ENCODE measurements at regions not wholly inside any gene's neighbourhood (a gene's known extent, or its start where the extent isn't known, plus 50 kb on each side); places are given as distances from the start of the nearest gene placed in this dataset.

DNA sequence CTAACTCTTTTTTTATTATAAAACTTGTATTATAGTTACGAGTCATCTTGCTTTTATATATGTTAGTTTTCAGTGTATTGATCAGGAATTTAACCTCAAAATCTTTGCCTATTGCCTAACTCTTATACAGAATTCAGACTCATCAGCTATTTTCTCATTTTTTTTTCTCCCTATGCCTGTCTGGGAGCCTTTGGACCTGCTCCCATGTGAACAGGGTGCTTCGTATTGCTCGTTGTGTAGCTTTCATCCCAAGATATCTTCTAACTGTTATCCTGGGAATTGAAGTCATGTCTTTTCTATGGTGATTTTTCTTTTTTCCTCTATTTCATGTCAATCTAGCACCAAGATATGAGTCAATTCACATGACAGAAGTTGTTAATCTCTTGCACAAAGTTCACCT, 814.0 kb downstream of the SLC4A3 start:
- no peak for DNase-seq (ENCODE audit: low read depth)
- TF ChIP-seq CTCF (IDR thresholded peaks at IDR 0.05; ENCODE audit: low read depth, low read length, missing control alignments): no peak
- no peak overlapping the region for H3K4me3 ChIP-seq (ENCODE audit: low read depth, low read length)

GRCh38 chr2:220442012-220442411, 814.6 kb downstream of the SLC4A3 start:
- H3K4me3 ChIP-seq (ENCODE audit: low read depth, low read length): no peak overlapping the region
- TF ChIP-seq CTCF (IDR thresholded peaks at IDR 0.05; ENCODE audit: low read depth, low read length, missing control alignments): no peak
- no peak for DNase-seq (ENCODE audit: low read depth)

- DNase-seq (ENCODE audit: low read depth): no peak
- H3K4me3 ChIP-seq (ENCODE audit: low read depth, low read length): no peak overlapping the region
- TF ChIP-seq CTCF (IDR thresholded peaks at IDR 0.05; ENCODE audit: low read depth, low read length, missing control alignments): no peak
Observed at GRCh38 chr2:220445429-220446105, 818.1 kb downstream of the SLC4A3 start.

- H3K4me3 ChIP-seq (ENCODE audit: low read depth, low read length): no peak overlapping the region
- DNase-seq (ENCODE audit: low read depth): no peak
- TF ChIP-seq CTCF (IDR thresholded peaks at IDR 0.05; ENCODE audit: low read depth, low read length, missing control alignments): no peak
Observed at GRCh38 chr2:220446106-220446712, 818.8 kb downstream of the SLC4A3 start.

GRCh38 chr2:220450846-220451245, 823.4 kb downstream of the SLC4A3 start:
- no peak for DNase-seq (ENCODE audit: low read depth)
- no peak overlapping the region for H3K4me3 ChIP-seq (ENCODE audit: low read depth, low read length)
- TF ChIP-seq CTCF (IDR thresholded peaks at IDR 0.05; ENCODE audit: low read depth, low read length, missing control alignments): no peak

DNA sequence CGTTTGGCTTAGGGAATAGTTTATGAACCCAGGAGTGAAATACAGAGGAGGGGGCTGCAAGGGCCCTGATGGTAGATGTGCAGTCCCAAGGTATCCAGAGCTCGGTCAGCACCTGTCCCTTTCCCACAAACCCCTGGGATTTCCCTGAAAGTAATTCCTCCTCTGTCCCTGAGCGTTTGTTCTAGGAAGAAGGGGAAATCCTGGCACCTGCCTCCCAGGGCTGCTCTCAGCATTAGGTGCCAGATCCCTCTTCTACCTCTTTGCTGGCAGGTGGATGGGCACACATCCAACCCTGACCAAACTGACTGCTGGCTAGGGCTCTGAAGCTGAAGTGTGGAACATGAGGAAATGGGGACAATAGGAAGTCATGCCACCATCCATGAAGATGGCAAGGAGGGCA, 824.0 kb downstream of the SLC4A3 start:
- H3K4me3 ChIP-seq (ENCODE audit: low read depth, low read length): no peak overlapping the region
- TF ChIP-seq CTCF (IDR thresholded peaks at IDR 0.05; ENCODE audit: low read depth, low read length, missing control alignments): no peak
- DNase-seq (ENCODE audit: low read depth): no peak

DNA sequence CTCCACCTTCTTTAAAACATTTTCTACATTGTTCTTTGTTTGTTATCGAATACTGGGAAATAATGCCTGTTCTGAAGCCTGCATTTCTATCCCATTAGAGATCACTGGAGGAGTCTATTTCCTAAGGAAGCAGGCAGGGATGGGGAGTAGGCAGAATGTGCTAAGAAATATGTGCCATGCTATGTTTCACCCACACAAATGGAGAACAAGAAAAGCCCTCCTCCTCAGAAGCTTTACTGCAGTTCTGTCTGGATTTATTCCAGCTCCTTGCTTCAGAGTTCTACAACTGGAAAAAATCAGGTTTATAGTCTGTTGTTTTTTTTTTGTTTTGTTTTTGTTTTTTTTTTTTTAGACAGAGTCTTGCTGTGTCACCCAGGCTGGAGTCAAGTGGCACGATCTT, 825.1 kb downstream of the SLC4A3 start:
- no peak overlapping the region for H3K4me3 ChIP-seq (ENCODE audit: low read depth, low read length)
- no peak for DNase-seq (ENCODE audit: low read depth)
- no peak for TF ChIP-seq CTCF (IDR thresholded peaks at IDR 0.05; ENCODE audit: low read depth, low read length, missing control alignments)
